Endothelial cell of umbilical vein (primary cell): ENCODE measurements at regions not wholly inside any gene's neighbourhood (a gene's known extent, or its start where the extent isn't known, plus 50 kb on each side); places are given as distances from the start of the nearest gene placed in this dataset.

Source experiments
- BruUV-seq: library from RNA; stranded (reverse); fragments of 400-500 nt; replicated peaks from 2 replicates; lab custom pipeline; 2021; lab: Mats Ljungman, UMichigan
- CTCF ChIA-PET: fragments of 300-600, 350-600 bp; sonication (Branson Sonifier 250); formaldehyde crosslinking; loops from one replicate; lab custom pipeline; 2021; ENCODE audit warnings: antibody characterized with exemption, inconsistent platforms; lab: Charles Lee
- POLR2A ChIA-PET: fragments of 300-600, 350-600 bp; sonication (Branson Sonifier 250); formaldehyde crosslinking; loops from one replicate; lab custom pipeline; 2021; ENCODE audit warnings: antibody characterized with exemption, inconsistent platforms; lab: Charles Lee
- DNase-seq: peaks from one replicate; pipeline ENCODE4 v3.0.0-alpha.2; 2011; ENCODE audit warnings: low read depth, low spot score
- FAIRE-seq: peaks from 2 replicates; lab custom pipeline; 2011; peaks lifted over from hg19 to GRCh38; lab: Jason Lieb, UNC
- H2AFZ ChIP-seq: 2 replicates; pipeline ENCODE4 v1.6.0; 2012; ENCODE audit warnings: low read depth, low read length, control low read depth, inconsistent platforms
- H3K27ac ChIP-seq: 2 replicates; pipeline ENCODE4 v1.5.1; 2011; ENCODE audit warnings: low read depth, mild to moderate bottlenecking, control low read depth, low read length, moderate library complexity; ENCODE audit not compliant: insufficient read depth
- H3K27me3 ChIP-seq, 2 experiments: 2 replicates each; pipeline versions ENCODE4 v1.6.0 to v1.6.1; 2011; ENCODE audit warnings: low read length in 2 of 2, mixed read lengths in 1 of 2; ENCODE audit not compliant: control insufficient read depth in 2 of 2, insufficient read depth in 2 of 2
- H3K36me3 ChIP-seq, 2 experiments: 2 replicates in 1 of 2; 3 replicates in 1 of 2; pipeline ENCODE4 v1.5.1; 2011; ENCODE audit warnings: low read length in 2 of 2, mild to moderate bottlenecking in 1 of 2, moderate library complexity in 1 of 2; ENCODE audit not compliant: control insufficient read depth in 2 of 2, insufficient read depth in 2 of 2; ENCODE audit errors: extremely low read depth in 1 of 2
- H3K4me1 ChIP-seq: 3 replicates; pipeline ENCODE4 v1.5.1; 2011; ENCODE audit warnings: mild to moderate bottlenecking, low read length; ENCODE audit not compliant: control insufficient read depth, insufficient read depth; ENCODE audit errors: extremely low read depth
- H3K4me2 ChIP-seq: 2 replicates; pipeline ENCODE4 v1.6.1; 2011; ENCODE audit warnings: low read length, control low read depth, mixed read lengths; ENCODE audit not compliant: insufficient read depth
- H3K4me3 ChIP-seq, 3 experiments: fragments of 200-600 bp in 1 of 3; sonication (generic), shearing (Covaris generic) in 1 of 3; replicated peaks in 1 of 3; 2 replicates each; pipeline ENCODE4 v1.5.1; 2011 to 2016; ENCODE audit warnings: control low read depth in 3 of 3, low read length in 3 of 3, mild to moderate bottlenecking in 2 of 3, inconsistent platforms in 1 of 3, low read depth in 1 of 3, moderate library complexity in 1 of 3; ENCODE audit not compliant: insufficient read depth in 1 of 3
- H3K79me2 ChIP-seq: 2 replicates; pipeline ENCODE4 v1.6.0; 2012; ENCODE audit warnings: low read length, inconsistent platforms; ENCODE audit not compliant: control insufficient read depth, insufficient read depth
- H3K9ac ChIP-seq: replicated peaks from 2 replicates; pipeline ENCODE3; 2011; ENCODE audit warnings: low read length, control low read depth; ENCODE audit not compliant: insufficient read depth; ENCODE audit errors: extremely low read depth
- H3K9me1 ChIP-seq: replicated peaks from 3 replicates; pipeline ENCODE4 v1.6.0; 2011; ENCODE audit warnings: mild to moderate bottlenecking, low read length; ENCODE audit not compliant: control insufficient read depth, insufficient read depth; ENCODE audit errors: extremely low read depth
- H3K9me3 ChIP-seq: replicated peaks from 2 replicates; pipeline ENCODE4 v1.5.1; 2012; ENCODE audit warnings: low read length, inconsistent platforms; ENCODE audit not compliant: control insufficient read depth, insufficient read depth
- H4K20me1 ChIP-seq: replicated peaks from 2 replicates; pipeline ENCODE3; 2011; ENCODE audit warnings: mild to moderate bottlenecking, low read length; ENCODE audit not compliant: control insufficient read depth, insufficient read depth; ENCODE audit errors: extremely low read depth
- EZH2 ChIP-seq: IDR thresholded peaks from 2 replicates; pipeline ENCODE4 v1.6.1; 2012; ENCODE audit warnings: borderline replicate concordance, low read depth, mild to moderate bottlenecking, moderate library complexity, low read length, inconsistent platforms; ENCODE audit not compliant: severe bottlenecking
- FOS ChIP-seq: IDR thresholded peaks from 2 replicates; pipeline ENCODE4 v1.6.1; 2011; ENCODE audit warnings: mild to moderate bottlenecking, low read length, moderate library complexity, borderline replicate concordance; ENCODE audit not compliant: insufficient read depth
- GATA2 ChIP-seq: IDR thresholded peaks from 2 replicates; pipeline ENCODE4 v1.7.0; 2011; ENCODE audit warnings: low read depth, mild to moderate bottlenecking, moderate library complexity, mixed read lengths, low read length; ENCODE audit not compliant: insufficient read length, insufficient read depth
- JUN ChIP-seq: IDR thresholded peaks from 2 replicates; pipeline ENCODE4 v1.6.1; 2011; ENCODE audit warnings: borderline replicate concordance, low read depth; ENCODE audit not compliant: insufficient read length, insufficient read depth
- MYC ChIP-seq: IDR thresholded peaks from one replicate; pipeline ENCODE4 v1.6.1; 2011; ENCODE audit warnings: mild to moderate bottlenecking, low read depth, low read length
- POLR2A ChIP-seq: IDR thresholded peaks from 2 replicates; pipeline ENCODE4 v1.6.1; 2012; ENCODE audit warnings: low read depth, mild to moderate bottlenecking, control low read depth, low read length
- POLR2AphosphoS5 ChIP-seq: IDR thresholded peaks from 2 replicates; pipeline ENCODE4 v1.6.1; 2012; ENCODE audit warnings: low read depth, mild to moderate bottlenecking, control low read depth, low read length, moderate library complexity; ENCODE audit not compliant: insufficient read depth
- dilution Hi-C: fragments of 300-500 bp; cut with MboI; formaldehyde crosslinking; loops from one replicate; pipeline ENCODE4 v1.15.0; 2019; ENCODE audit warnings: low sequenced_read_pairs; ENCODE audit not compliant: extremely low pct_ligation_motif_present
- intact Hi-C: fragments of 100-400 bp; cut with micrococcal nuclease; formaldehyde crosslinking; loops from one replicate; pipeline ENCODE4 v1.10.0; 2022
- TF ChIP-seq, protein P1 (sequence below), 2 donors: IDR thresholded peaks; 1 replicate in 1 of 2; 2 replicates in 1 of 2; pipeline ENCODE4 v1.5.1; 2011; ENCODE audit warnings: low read length in 2 of 2, mild to moderate bottlenecking in 2 of 2, moderate library complexity in 2 of 2, control low read depth in 1 of 2, inconsistent platforms in 1 of 2, low read depth in 1 of 2; ENCODE audit not compliant: insufficient read depth in 1 of 2; ENCODE audit errors: extremely low read depth in 1 of 2
- TF ChIP-seq, protein P2 (sequence below): IDR thresholded peaks from 2 replicates; pipeline ENCODE4 v1.6.1; 2011; ENCODE audit not compliant: insufficient read depth, insufficient read length

DNA sequence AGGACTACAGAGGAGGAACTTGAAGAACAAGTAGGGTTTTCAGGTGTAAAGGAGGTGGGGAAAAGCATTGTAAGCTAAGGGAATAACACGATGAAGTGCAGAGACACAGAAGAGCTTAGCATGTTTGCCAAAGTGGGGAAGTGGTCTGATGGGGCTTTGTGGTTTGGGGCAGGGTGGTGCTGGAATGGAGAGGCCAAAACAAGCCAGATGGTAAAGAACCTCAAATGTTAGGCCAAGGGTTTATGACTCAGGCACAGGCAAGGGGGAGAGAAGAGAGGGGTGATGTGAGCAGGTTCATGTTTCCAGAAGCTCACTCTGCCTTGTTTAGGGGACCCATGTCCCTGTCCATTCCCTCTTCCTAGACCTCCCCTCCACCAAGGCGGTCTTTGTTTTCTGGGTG, 104.5 kb upstream of the YWHAQ start:
- Histone ChIP-seq H3K36me3 (no peaks in the 10 kb centered on the region), H3K4me3 (no peak overlapping the region), H3K9ac (no peak overlapping the region), H2AFZ (no peak overlapping the region), H3K4me2 (no peak overlapping the region), H3K27me3 (no peaks in the 10 kb centered on the region), H3K9me3 (no peaks in the 10 kb centered on the region), H4K20me1 (no peaks in the 10 kb centered on the region), H3K27ac (no peak overlapping the region), H3K4me1 (peaks cover 2% of the 10 kb centered on the region), H3K9me1 (no peaks in the 10 kb centered on the region), H3K79me2 (no peaks in the 10 kb centered on the region)
- intact Hi-C loops, result no loop called here
- BruUV-seq, result no TSS peak
- TF ChIP-seq, protein P1, sequence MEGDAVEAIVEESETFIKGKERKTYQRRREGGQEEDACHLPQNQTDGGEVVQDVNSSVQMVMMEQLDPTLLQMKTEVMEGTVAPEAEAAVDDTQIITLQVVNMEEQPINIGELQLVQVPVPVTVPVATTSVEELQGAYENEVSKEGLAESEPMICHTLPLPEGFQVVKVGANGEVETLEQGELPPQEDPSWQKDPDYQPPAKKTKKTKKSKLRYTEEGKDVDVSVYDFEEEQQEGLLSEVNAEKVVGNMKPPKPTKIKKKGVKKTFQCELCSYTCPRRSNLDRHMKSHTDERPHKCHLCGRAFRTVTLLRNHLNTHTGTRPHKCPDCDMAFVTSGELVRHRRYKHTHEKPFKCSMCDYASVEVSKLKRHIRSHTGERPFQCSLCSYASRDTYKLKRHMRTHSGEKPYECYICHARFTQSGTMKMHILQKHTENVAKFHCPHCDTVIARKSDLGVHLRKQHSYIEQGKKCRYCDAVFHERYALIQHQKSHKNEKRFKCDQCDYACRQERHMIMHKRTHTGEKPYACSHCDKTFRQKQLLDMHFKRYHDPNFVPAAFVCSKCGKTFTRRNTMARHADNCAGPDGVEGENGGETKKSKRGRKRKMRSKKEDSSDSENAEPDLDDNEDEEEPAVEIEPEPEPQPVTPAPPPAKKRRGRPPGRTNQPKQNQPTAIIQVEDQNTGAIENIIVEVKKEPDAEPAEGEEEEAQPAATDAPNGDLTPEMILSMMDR (IDR thresholded peaks at IDR 0.05; ENCODE audit: extremely low read depth in 1 of 2, insufficient read depth in 1 of 2, low read depth in 1 of 2, low read length in 2 of 2), result no peak
- TF ChIP-seq GATA2, result no peak
- no peak for TF ChIP-seq EZH2
- no peak for TF ChIP-seq JUN
- no peak for TF ChIP-seq FOS
- TF ChIP-seq POLR2A, result no peak
- no peak for TF ChIP-seq POLR2AphosphoS5
- no peak for TF ChIP-seq MYC
- TF ChIP-seq, protein P2, sequence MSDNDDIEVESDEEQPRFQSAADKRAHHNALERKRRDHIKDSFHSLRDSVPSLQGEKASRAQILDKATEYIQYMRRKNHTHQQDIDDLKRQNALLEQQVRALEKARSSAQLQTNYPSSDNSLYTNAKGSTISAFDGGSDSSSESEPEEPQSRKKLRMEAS, result no peak
- CTCF ChIA-PET, result interaction anchor here (1.0 kb wide), 1 partner anchor 105 kb away, joined by 3 read pairs; no protein-coding TSS in a partner anchor
- DNase-seq (no peak), FAIRE-seq (no peak)
- dilution Hi-C loops, result no loop called here
- POLR2A ChIA-PET, result no interaction called here
